C4-2B (cell line): ENCODE measurements at regions not wholly inside any gene's neighbourhood (a gene's known extent, or its start where the extent isn't known, plus 50 kb on each side); places are given as distances from the start of the nearest gene placed in this dataset.

Source experiments
- H3K27ac ChIP-seq: fragments of 450-650 bp; 2 replicates; pipeline ENCODE4 v1.5.1; 2017
- CTCF ChIP-seq: fragments of 450-650 bp; conservative IDR thresholded peaks from 2 replicates; pipeline ENCODE4 v1.5.1; 2017; ENCODE audit warnings: mild to moderate bottlenecking
- ZFX ChIP-seq: fragments of 450-650 bp; IDR thresholded peaks from 2 replicates; pipeline ENCODE4 v1.6.1; 2017

DNA sequence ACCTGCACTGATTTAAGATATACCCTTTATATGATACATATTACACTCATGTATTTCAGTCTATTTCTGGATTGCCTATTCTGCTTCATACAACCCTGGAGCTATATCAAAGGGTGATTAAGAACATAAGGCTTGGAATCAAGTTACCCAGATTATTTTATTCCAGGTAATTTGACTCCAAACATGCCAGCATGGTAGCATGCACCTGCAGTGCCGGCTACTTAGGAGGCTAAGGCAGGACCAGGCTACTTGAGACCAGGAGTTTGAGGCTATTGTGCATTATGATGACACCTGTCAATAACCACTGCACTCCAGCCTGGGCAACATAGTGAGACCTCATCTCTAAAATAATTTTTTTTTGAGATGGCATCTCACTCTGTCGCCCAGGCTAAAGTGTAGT is 50.4 kb upstream of the NEO1 start:
- no peak overlapping the region for H3K27ac ChIP-seq
- TF ChIP-seq CTCF (no peak), ZFX (no peak)

GRCh38 chr15:73000293-73000692 is 52.0 kb upstream of the NEO1 start:
- TF ChIP-seq ZFX (no peak), CTCF (no peak)
- no peak overlapping the region for H3K27ac ChIP-seq

DNA sequence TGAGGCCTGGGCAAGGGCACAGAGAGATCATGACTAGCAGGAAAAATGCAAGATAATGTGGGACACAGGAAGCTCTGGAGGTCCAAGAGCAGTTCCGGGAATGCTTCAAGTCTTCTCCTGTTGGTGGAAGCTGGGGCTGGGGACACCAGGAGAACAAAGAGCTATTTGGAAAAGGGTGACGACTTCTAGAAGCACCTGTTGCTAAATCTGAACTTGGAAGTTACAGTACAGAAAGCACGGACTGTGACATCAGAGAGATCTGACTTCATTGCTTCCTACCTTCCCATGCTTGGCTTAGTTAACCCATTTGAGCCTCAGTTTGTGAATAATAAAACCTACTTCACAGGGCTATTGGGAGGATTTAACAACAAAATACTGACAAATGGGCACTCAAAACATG is 52.7 kb upstream of the NEO1 start:
- no peak for TF ChIP-seq ZFX
- TF ChIP-seq CTCF, result no peak
- no peak overlapping the region for H3K27ac ChIP-seq

DNA sequence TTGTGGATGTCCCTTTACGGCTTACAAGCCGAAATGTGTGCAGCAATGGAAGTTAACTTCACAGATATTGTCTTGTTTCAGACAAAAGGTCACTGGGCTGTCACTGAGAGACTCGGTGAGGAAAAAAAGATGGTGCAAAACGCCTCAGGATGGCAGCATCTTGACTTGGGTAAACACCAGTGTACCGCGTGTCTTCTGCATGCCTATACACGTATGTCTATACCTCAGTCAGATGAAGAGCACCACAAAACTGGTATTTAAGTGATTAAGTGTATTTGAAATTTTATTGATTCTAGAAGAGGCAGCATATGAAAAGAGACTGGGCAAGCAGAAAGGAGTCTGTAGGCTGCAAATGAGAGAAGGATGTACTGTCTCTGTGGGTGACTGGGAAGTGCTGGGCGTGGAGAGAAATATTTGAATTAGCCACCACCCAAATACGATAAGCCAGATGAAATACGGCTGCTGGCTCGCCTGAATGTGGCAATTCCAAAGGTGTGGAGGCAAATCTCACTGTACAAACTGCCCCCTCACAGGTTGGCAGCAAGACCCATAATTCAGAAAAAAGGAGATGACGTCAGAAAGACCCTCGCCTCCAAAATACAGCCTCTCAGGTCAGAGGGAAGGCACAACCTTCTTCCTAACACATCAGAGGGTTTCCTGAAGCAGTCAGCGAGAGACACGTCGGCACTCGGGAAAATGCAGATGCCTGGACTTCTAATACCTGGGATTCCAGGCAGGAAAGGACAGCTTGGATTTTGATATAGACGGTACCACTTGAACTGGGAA is 53.4 kb upstream of the NEO1 start:
- TF ChIP-seq ZFX (no peak), CTCF (no peak)
- no peak overlapping the region for H3K27ac ChIP-seq

GRCh38 chr15:72998226-72998625 is 54.0 kb upstream of the NEO1 start:
- H3K27ac ChIP-seq, result no peak overlapping the region

DNA sequence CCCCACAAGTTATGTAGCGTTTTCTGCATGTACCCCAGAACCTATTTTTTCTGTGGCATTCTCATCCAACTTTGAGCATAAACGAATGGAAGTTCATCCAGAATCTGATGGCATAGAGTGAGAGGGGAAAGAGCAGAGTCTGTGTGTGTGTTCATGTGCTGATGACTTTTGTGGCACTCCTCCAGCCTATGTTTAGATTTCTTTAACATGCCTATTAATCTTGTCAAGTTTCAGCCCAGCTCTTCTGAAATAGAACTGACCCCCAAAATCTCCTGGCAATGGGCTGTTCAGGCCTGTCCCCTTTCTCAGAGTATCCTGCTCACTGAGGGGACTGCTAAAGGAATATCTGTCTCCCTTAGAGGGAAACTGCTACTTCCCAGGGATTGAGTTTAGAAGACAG is 56.4 kb upstream of the NEO1 start:
- no peak overlapping the region for H3K27ac ChIP-seq
- no peak for TF ChIP-seq CTCF
- no peak for TF ChIP-seq ZFX

More at GRCh38 chr15:72998226-72998625, 54.0 kb upstream of the NEO1 start:
- no peak for TF ChIP-seq CTCF
- TF ChIP-seq ZFX, result no peak

DNA sequence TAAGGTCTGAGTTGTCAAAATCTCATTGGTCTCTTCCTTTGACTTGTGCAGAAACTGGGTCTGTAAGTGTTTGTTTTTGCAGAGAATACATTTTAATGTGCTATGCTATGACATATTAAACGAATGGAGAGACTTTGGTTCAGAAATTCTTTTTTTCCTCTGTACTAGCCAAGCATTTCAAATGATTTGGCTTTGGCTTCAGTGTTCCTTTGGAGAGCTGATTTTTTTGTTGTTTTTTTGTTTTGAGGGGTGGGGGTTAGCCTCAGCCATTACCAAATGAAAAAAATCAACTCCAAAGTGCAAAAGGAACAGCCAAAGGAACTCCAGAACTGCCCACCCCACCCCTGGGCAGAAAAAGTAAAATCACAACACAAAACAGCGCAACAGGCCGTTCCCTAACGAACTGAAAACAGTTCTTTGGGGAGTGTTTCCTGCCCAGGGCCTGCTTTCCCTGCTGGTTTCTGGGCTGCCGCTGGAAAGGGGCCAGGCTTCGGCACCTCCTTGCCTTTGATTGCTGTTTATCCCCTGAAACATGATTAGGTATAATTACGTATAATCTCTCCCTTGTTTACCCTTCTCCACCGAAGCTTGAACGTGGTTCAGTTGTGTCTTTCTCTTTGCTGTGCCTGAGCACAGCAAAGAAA is 57.6 kb upstream of the NEO1 start:
- no peak overlapping the region for H3K27ac ChIP-seq
- TF ChIP-seq CTCF (no peak), ZFX (no peak)
